Urinary bladder (tissue), 3 donors: ENCODE measurements at regions not wholly inside any gene's neighbourhood (a gene's known extent, or its start where the extent isn't known, plus 50 kb on each side); places are given as distances from the start of the nearest gene placed in this dataset.

ENCODE experiments used
- DNase-seq: peaks from one replicate; pipeline ENCODE4 v3.0.0-alpha.2; 2015; ENCODE audit errors: extremely low spot score
- H3K27ac ChIP-seq: one replicate; pipeline ENCODE4 v1.5.1; 2013; ENCODE audit warnings: low read depth, mild to moderate bottlenecking, moderate library complexity
- H3K36me3 ChIP-seq: one replicate; pipeline ENCODE4 v1.6.1; 2013; ENCODE audit warnings: mild to moderate bottlenecking, moderate library complexity; ENCODE audit not compliant: insufficient read depth
- H3K4me1 ChIP-seq: one replicate; pipeline ENCODE4 v1.6.1; 2013; ENCODE audit warnings: mild to moderate bottlenecking, moderate library complexity; ENCODE audit not compliant: insufficient read depth
- H3K4me3 ChIP-seq: one replicate; pipeline ENCODE4 v1.5.1; 2013; ENCODE audit warnings: low read depth, low read length
- WGBS: extraction: QIAGEN DNeasy Blood & Tissue Kit; methylation state at CpG from one replicate; pipeline ENCODE4 v1.1.7; 2013; 5-methylcytosine and 5-hydroxymethylcytosine counted together
- donor health status: healthy with polysubstance abuse.
- donor health status: healthy.

- DNase-seq: no peak
- Histone ChIP-seq H3K4me3 (no peak overlapping the region), H3K36me3 (no peaks in the 10 kb centered on the region), H3K27ac (no peak overlapping the region), H3K4me1 (no peaks in the 10 kb centered on the region)
- WGBS: 65% methylated on average over 2 of the region's 2 CpGs
These were observed 137.9 kb downstream of the SEC61B start for GRCh38 chr9:99360026-99360425.

- 5% methylated on average over 8 of the region's 8 CpGs for WGBS
- Histone ChIP-seq H3K27ac (no peak overlapping the region), H3K4me3 (no peak overlapping the region), H3K4me1 (no peaks in the 10 kb centered on the region), H3K36me3 (no peaks in the 10 kb centered on the region)
- peak; percentile 8 for DNase-seq
These were observed 139.7 kb downstream of the SEC61B start for GRCh38 chr9:99361817-99362216.

- Histone ChIP-seq H3K36me3 (no peaks in the 10 kb centered on the region), H3K4me3 (no peak overlapping the region), H3K4me1 (no peaks in the 10 kb centered on the region), H3K27ac (no peak overlapping the region)
- no peak for DNase-seq
These were observed 140.2 kb downstream of the SEC61B start for GRCh38 chr9:99362321-99362720.

- DNase-seq: no peak
- no peak overlapping the region for H3K27ac ChIP-seq
- no peaks in the 10 kb centered on the region for H3K36me3 ChIP-seq
- H3K4me3 ChIP-seq: no peak overlapping the region
- 88% methylated on average over 3 of the region's 3 CpGs for WGBS
- H3K4me1 ChIP-seq: no peaks in the 10 kb centered on the region
These were observed 141.4 kb downstream of the SEC61B start for GRCh38 chr9:99363509-99363908.

DNA sequence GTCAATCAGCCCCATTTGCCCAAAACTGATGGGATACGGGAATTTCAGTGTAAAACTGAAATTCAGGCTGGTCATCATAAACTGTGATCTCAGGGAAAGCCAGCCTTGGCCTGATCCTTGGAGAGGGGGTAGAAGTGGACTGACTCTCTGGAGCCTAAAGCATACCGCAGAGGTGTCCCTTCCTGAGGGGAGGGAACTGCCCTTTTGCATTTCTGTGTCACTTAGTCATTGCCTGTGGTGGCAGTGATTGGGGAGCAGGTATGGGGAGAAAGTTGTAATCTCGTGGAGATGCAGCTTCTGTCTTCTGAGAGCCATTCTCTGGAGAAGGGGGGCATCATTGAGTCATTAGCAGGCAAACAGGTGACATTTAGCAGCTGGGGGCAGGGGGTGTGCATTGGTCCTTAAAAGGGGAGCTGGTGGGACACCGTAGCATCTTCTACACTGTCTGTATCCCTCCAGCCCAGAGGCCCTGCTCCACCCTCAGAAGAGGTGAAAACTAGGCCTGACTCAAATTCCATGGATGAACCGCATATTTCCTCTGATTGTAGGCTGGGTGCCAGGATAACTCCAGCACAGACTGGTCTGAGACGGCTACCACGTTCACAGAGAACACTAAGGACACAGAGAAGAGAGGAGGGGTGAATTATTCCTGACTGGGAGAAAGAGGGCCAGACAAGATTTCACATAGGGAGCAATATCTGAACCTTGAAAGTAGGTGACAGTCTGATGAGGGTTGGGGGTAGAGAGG is 143.3 kb downstream of the SEC61B start:
- Histone ChIP-seq H3K27ac (no peak overlapping the region), H3K4me3 (no peak overlapping the region), H3K36me3 (no peaks in the 10 kb centered on the region), H3K4me1 (no peaks in the 10 kb centered on the region)
- WGBS: 58% methylated on average over 7 of the region's 7 CpGs
- no peak for DNase-seq

DNA sequence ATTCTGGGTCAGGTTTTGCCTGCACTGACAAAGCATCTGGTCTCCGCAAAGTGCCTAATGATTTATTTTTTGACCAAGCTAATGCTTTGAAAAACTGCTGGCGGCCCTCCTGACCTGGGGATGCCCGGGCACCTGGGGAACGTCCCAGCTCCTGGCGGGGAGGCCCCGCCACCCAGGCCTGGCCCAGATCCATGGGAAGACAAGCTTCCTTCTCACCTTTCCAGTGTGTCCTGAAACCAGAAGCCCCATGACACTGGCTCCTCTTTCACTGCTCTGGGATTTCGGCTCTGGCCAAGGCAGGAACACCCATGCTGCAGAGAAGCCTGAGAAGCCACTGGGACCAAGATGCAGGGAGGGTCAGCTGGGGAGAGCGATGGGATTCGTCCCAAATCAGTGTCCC is 144.1 kb downstream of the SEC61B start:
- no peak for DNase-seq
- no peaks in the 10 kb centered on the region for H3K36me3 ChIP-seq
- no peak overlapping the region for H3K4me3 ChIP-seq
- H3K4me1 ChIP-seq: no peaks in the 10 kb centered on the region
- H3K27ac ChIP-seq: no peak overlapping the region
- WGBS: 87% methylated on average over 9 of the region's 9 CpGs

DNA sequence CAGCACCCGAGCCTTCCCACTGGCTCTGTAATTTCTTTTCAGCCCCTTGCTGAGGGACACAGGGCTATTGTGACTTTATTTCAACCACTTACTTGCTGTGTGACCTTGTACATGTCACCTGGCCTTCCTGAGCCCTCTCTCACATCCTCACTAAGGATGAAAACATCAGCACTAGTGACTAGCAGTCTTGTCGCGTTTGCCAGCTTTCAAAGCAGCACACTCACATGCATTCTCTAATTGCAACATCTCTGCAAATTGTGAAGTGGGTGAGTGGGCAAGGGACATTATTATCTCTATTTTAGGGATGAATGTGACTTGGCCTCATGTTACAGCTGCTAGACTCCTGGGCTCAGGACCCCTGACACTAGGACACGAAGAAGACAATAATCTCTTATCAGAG is 144.5 kb downstream of the SEC61B start:
- no peak overlapping the region for H3K27ac ChIP-seq
- H3K4me1 ChIP-seq: no peaks in the 10 kb centered on the region
- no peak for DNase-seq
- no peak overlapping the region for H3K4me3 ChIP-seq
- WGBS: 90% methylated on average over 4 of the region's 4 CpGs
- H3K36me3 ChIP-seq: no peaks in the 10 kb centered on the region

- H3K36me3 ChIP-seq: no peaks in the 10 kb centered on the region
- H3K27ac ChIP-seq: no peak overlapping the region
- peak; percentile 26 for DNase-seq
- 9% methylated on average over 31 of the region's 31 CpGs for WGBS
- H3K4me1 ChIP-seq: no peaks in the 10 kb centered on the region
- no peak overlapping the region for H3K4me3 ChIP-seq
These were observed 146.6 kb downstream of the SEC61B start for GRCh38 chr9:99368341-99369326.

DNA sequence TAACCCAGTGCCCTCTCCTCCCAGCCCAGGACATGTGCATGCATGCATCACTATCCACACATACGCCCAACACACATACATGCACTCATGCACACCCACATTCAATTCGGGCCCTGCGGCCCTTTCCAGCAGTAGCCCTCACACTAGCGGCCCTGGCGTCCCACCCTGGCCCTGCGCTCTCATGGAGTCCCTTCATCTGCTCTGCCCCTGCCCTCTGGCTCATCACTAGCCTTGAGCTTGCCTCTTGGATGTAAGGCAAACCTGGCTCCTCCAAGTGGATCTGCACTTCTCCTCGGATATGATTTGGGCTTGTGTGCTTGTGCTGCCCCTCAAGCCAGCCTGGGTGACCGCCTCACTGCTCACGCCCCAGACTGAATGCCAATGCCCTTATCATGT is 147.2 kb downstream of the SEC61B start:
- no peak overlapping the region for H3K27ac ChIP-seq
- no peak for DNase-seq
- H3K36me3 ChIP-seq: no peaks in the 10 kb centered on the region
- WGBS: 94% methylated on average over 9 of the region's 9 CpGs
- H3K4me3 ChIP-seq: no peak overlapping the region
- no peaks in the 10 kb centered on the region for H3K4me1 ChIP-seq

GRCh38 chr9:99370376-99370775 is 148.3 kb downstream of the SEC61B start:
- WGBS: 86% methylated on average over 3 of the region's 3 CpGs

GRCh38 chr9:99371376-99371775 is 149.3 kb downstream of the SEC61B start:
- DNase-seq: no peak
- 89% methylated on average over 2 of the region's 2 CpGs for WGBS
- Histone ChIP-seq H3K4me1 (no peaks in the 10 kb centered on the region), H3K27ac (no peak overlapping the region), H3K4me3 (no peak overlapping the region), H3K36me3 (no peaks in the 10 kb centered on the region)

More at GRCh38 chr9:99370376-99370775, 148.3 kb downstream of the SEC61B start:
- no peak overlapping the region for H3K27ac ChIP-seq
- no peak overlapping the region for H3K4me3 ChIP-seq
- H3K4me1 ChIP-seq: no peaks in the 10 kb centered on the region
- no peaks in the 10 kb centered on the region for H3K36me3 ChIP-seq
- no peak for DNase-seq

DNA sequence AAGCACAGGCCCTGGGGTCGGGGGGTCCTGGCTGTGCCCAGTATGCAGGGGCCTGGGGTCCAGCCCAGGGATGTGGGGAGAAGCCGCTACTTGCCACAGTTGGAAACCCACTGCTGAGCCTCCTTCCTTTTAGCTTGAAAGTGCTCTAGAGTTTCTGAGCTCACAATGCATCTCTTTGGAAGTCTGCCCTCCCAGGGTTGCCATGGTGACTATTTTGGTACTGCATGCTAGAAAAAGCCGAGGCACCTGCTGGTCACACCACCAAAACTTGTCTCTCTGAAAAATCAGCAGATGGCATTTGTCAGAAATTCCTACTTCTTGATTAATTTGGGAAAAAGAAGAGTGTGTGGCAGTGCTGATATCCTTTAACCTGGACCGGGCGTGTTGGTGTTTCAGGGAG is 151.8 kb downstream of the SEC61B start:
- H3K4me3 ChIP-seq: no peak overlapping the region

GRCh38 chr9:99374793-99375192 is 152.7 kb downstream of the SEC61B start:
- Histone ChIP-seq H3K4me1 (no peaks in the 10 kb centered on the region), H3K27ac (no peak overlapping the region), H3K36me3 (no peaks in the 10 kb centered on the region), H3K4me3 (no peak overlapping the region)
- 73% methylated on average over 1 of the region's 1 CpG for WGBS
- DNase-seq: no peak

More for the DNA sequence above, 151.8 kb downstream of the SEC61B start:
- DNase-seq: no peak
- H3K4me1 ChIP-seq: no peaks in the 10 kb centered on the region
- H3K36me3 ChIP-seq: no peaks in the 10 kb centered on the region
- no peak overlapping the region for H3K27ac ChIP-seq
- WGBS: 80% methylated on average over 5 of the region's 5 CpGs

GRCh38 chr9:99375481-99375880 is 153.4 kb downstream of the SEC61B start:
- DNase-seq: no peak
- Histone ChIP-seq H3K4me3 (no peak overlapping the region), H3K36me3 (no peaks in the 10 kb centered on the region), H3K4me1 (no peaks in the 10 kb centered on the region), H3K27ac (no peak overlapping the region)
- 71% methylated on average over 3 of the region's 3 CpGs for WGBS
